A204.1 (cell line): ENCODE measurements at regions not wholly inside any gene's neighbourhood (a gene's known extent, or its start where the extent isn't known, plus 50 kb on each side); places are given as distances from the start of the nearest gene placed in this dataset.
"Not testable (repeated sequence)": the region's sequence is repeated elsewhere in the genome, so short reads cannot be mapped to it uniquely, and the experiment has no call there.

ENCODE experiments used
- FAIRE-seq: peaks from 2 replicates; lab custom pipeline; 2012; peaks lifted over from hg19 to GRCh38; lab: Jason Lieb, UNC

GRCh38 chr21:27566521-27566920 is 599.6 kb upstream of the ADAMTS5 start:
- no peak for FAIRE-seq

- no peak for FAIRE-seq
Observed at GRCh38 chr21:27565364-27565763, 598.5 kb upstream of the ADAMTS5 start.

- FAIRE-seq: no peak
Observed at GRCh38 chr21:27564684-27565301, 597.9 kb upstream of the ADAMTS5 start.

GRCh38 chr21:27562303-27562702 is 595.4 kb upstream of the ADAMTS5 start:
- no peak for FAIRE-seq

- FAIRE-seq: no peak
Observed at GRCh38 chr21:27561116-27561515, 594.2 kb upstream of the ADAMTS5 start.

DNA sequence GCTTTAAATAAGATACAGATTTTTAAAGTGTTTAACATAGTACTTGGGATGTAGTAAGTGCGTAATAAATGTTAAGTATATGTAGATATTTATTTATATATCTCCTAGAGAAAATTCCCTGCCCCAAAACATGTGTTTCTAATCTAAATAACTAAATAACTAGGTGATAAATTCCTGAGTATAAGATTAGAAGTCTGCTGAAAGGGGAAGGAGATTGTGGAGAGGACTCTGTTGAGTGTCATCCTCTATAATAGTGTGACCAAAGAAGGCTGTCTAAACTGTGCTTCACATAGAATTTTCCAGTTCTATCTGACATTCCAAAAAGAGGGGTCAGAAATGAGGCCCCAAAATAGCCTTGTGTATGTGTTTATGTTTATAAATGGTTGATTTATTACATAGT is 590.5 kb upstream of the ADAMTS5 start:
- FAIRE-seq: no peak

GRCh38 chr21:27555996-27556395 is 589.1 kb upstream of the ADAMTS5 start:
- FAIRE-seq: no peak

DNA sequence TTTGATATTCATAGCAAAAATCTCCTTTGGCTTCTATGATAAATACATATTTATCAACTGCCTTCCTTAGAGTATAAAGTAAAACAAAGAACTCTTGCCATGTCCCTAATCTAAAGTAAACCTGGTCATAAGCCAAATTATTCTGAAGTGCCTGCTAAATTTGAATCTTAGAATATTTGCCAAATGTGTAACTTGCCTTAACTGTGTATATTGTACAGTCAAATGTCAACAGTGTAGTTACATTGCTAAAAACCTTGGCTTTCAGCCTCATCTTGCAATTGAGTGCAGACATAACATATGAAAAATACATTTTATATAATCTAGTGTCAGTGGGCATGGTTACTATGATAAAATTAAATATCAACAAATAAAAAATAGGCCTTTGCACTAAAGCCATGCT is 583.4 kb upstream of the ADAMTS5 start:
- FAIRE-seq: no peak

DNA sequence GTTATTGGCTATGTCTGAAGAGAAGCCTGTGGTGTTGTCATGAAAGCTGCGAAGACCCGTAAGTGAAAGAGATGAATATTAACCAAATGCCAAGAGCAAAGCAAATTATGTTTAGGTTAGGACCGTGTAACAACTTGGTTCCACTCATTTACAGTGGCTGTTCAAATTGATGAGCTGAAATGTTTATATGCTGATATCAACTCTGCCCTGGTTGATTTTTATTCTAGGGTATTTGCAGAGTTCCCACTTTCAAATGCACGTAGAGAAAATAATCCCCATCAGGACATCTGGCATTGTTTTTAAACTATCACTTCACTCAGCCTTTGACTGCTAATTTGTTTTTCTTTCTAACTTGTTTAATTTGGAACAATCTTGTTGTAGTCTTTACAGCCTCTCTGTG is 581.6 kb upstream of the ADAMTS5 start:
- no peak for FAIRE-seq

- no peak for FAIRE-seq
Observed at GRCh38 chr21:27545754-27546349, 579.0 kb upstream of the ADAMTS5 start.

GRCh38 chr21:27542126-27542525 is 575.2 kb upstream of the ADAMTS5 start:
- FAIRE-seq: not testable (repeated sequence)

- no peak for FAIRE-seq
Observed at GRCh38 chr21:27536319-27536718, 569.4 kb upstream of the ADAMTS5 start.

GRCh38 chr21:27535188-27535587 is 568.3 kb upstream of the ADAMTS5 start:
- FAIRE-seq: no peak

GRCh38 chr21:27534206-27534605 is 567.3 kb upstream of the ADAMTS5 start:
- no peak for FAIRE-seq

GRCh38 chr21:27532076-27532475 is 565.2 kb upstream of the ADAMTS5 start:
- no peak for FAIRE-seq

- FAIRE-seq: no peak
Observed at GRCh38 chr21:27528697-27529096, 561.8 kb upstream of the ADAMTS5 start.

GRCh38 chr21:27526451-27526850 is 559.6 kb upstream of the ADAMTS5 start:
- FAIRE-seq: no peak

- FAIRE-seq: no peak
Observed at GRCh38 chr21:27525780-27526179, 558.9 kb upstream of the ADAMTS5 start.

DNA sequence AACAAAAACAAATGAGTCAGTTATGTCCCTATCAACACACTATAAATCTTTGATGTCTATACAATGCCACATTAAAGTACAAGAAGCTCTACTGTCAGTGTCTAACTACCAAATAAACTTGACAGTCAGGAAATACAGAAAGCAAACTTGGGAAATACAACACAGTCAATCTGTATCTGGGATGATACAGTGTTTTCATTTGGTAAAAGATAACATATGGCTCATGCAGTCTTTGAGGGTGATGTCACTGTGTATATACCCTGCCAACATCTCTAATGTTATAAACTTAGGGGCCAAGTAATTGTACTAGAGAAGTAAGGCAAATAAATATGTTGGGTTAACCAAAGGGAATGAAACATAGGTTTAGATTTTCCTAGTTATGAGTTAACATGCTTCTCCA is 552.5 kb upstream of the ADAMTS5 start:
- no peak for FAIRE-seq

DNA sequence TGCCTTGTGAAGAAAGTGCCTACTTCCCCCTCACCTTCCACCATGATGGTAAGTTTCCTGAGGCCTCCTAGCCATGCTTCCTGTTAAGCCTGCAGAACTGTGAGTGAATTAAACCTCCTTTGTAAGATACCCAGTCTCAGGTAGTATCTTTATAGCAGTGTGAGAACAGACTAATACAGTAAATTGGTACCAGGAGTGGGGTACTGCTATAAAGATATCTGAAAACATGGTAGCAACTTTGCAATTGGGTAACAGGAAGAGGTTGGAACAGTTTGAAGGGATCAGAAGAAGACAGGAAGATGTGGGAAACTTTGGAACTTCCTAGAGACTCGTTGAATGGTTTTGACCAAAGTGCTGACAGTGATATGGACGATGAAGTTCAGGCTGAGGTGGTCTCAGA is 550.3 kb upstream of the ADAMTS5 start:
- FAIRE-seq: not testable (repeated sequence)

- no peak for FAIRE-seq
Observed at GRCh38 chr21:27515676-27516075, 548.8 kb upstream of the ADAMTS5 start.

GRCh38 chr21:27513825-27514224 is 546.9 kb upstream of the ADAMTS5 start:
- FAIRE-seq: no peak

GRCh38 chr21:27513016-27513415 is 546.1 kb upstream of the ADAMTS5 start:
- FAIRE-seq: no peak

DNA sequence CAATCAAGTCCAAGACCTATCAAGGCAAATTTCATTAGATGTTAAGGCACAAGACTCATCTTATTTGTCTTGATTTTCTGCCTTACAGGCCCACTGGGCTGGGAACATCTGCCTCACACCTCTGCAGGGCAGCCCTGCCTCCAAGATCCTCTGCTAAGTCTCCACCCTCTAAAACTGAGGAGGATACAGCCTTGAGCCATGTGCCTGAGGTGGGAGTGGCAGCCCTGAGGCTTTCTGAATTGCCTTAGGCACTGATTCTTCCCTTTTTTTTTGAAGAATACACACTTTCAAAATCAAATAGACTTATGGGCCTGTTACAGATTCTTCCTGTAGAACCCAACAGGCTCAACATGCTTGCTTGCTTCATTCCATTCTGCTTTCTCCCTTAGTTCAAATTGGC is 544.3 kb upstream of the ADAMTS5 start:
- no peak for FAIRE-seq

- no peak for FAIRE-seq
Observed at GRCh38 chr21:27507695-27508094, 540.8 kb upstream of the ADAMTS5 start.
